GM12878 (cell line): ENCODE measurements at regions not wholly inside any gene's neighbourhood (a gene's known extent, or its start where the extent isn't known, plus 50 kb on each side); places are given as distances from the start of the nearest gene placed in this dataset.

Experiments
- FOXK2 ChIP-seq: fragments of 450-650 bp; IDR thresholded peaks from 2 replicates; pipeline ENCODE4 v1.6.1; 2017; ENCODE audit warnings: mild to moderate bottlenecking, moderate library complexity
- GATAD2B ChIP-seq: fragments of 450-650 bp; conservative IDR thresholded peaks from 2 replicates; pipeline ENCODE4 v1.6.1; 2017; ENCODE audit warnings: low read depth, mild to moderate bottlenecking, moderate library complexity
- MTA3 ChIP-seq: IDR thresholded peaks from 2 replicates; pipeline ENCODE4 v1.6.1; 2012; ENCODE audit warnings: low read length, inconsistent platforms, borderline replicate concordance
- NR2C2 ChIP-seq: IDR thresholded peaks from 2 replicates; pipeline ENCODE4 v1.6.1; 2011; ENCODE audit warnings: borderline replicate concordance, low read depth; ENCODE audit not compliant: control insufficient read depth, insufficient read length
- POLR2AphosphoS5 ChIP-seq: IDR thresholded peaks from 2 replicates; pipeline ENCODE4 v1.6.1; 2011; ENCODE audit warnings: mild to moderate bottlenecking, low read length, inconsistent platforms
- RFX5 ChIP-seq: IDR thresholded peaks from 2 replicates; pipeline ENCODE4 v1.6.1; 2011; ENCODE audit warnings: low read depth, low read length, improper control_type of control experiment
- TF ChIP-seq, protein P1 (sequence below): fragments of 450-650 bp; IDR thresholded peaks from 2 replicates; pipeline ENCODE4 v1.6.1; 2016; ENCODE audit warnings: mild to moderate bottlenecking
- TF ChIP-seq, protein P2 (sequence below): fragments of 450-650 bp; conservative IDR thresholded peaks from 2 replicates; pipeline ENCODE4 v1.6.1; 2017; ENCODE audit warnings: mild to moderate bottlenecking, moderate library complexity
- TF ChIP-seq, protein P3 (sequence below), 3 experiments: IDR thresholded peaks in 2 of 3; conservative IDR thresholded peaks in 1 of 3; 2 replicates each; pipeline ENCODE4 v1.5.1; 2011; ENCODE audit warnings: low read depth in 3 of 3, low read length in 3 of 3, mild to moderate bottlenecking in 3 of 3, control low read depth in 2 of 3, moderate library complexity in 2 of 3, inconsistent platforms in 1 of 3, mixed read lengths in 1 of 3; ENCODE audit not compliant: control insufficient read depth in 2 of 3, insufficient read depth in 1 of 3; ENCODE audit errors: extremely low read depth in 1 of 3

DNA sequence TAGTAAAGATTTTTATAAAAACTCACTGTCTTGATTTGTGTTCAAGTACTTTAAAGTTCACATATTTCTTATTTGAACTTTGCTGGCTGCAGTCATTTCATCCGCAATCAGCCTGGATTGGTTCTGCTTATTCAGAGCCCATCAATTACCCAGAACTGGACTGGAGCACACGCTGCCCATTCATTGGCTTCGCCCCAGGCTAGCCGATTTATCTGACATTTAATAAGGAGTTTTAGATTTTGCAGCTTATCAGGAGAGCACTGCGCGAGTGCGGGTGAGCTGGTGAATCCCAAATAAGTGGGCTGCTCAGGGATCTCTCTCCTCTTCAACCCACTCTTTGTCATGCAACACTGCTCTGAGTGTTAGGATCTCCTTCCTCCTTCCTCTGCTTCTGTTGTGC is 166.0 kb upstream of the GPR26 start:
- TF ChIP-seq RFX5 (no peak), POLR2AphosphoS5 (no peak), FOXK2 (no peak), MTA3 (no peak), GATAD2B (no peak), NR2C2 (no peak)
- TF ChIP-seq, protein P1, sequence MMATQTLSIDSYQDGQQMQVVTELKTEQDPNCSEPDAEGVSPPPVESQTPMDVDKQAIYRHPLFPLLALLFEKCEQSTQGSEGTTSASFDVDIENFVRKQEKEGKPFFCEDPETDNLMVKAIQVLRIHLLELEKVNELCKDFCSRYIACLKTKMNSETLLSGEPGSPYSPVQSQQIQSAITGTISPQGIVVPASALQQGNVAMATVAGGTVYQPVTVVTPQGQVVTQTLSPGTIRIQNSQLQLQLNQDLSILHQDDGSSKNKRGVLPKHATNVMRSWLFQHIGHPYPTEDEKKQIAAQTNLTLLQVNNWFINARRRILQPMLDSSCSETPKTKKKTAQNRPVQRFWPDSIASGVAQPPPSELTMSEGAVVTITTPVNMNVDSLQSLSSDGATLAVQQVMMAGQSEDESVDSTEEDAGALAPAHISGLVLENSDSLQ, result no peak
- TF ChIP-seq, protein P2, sequence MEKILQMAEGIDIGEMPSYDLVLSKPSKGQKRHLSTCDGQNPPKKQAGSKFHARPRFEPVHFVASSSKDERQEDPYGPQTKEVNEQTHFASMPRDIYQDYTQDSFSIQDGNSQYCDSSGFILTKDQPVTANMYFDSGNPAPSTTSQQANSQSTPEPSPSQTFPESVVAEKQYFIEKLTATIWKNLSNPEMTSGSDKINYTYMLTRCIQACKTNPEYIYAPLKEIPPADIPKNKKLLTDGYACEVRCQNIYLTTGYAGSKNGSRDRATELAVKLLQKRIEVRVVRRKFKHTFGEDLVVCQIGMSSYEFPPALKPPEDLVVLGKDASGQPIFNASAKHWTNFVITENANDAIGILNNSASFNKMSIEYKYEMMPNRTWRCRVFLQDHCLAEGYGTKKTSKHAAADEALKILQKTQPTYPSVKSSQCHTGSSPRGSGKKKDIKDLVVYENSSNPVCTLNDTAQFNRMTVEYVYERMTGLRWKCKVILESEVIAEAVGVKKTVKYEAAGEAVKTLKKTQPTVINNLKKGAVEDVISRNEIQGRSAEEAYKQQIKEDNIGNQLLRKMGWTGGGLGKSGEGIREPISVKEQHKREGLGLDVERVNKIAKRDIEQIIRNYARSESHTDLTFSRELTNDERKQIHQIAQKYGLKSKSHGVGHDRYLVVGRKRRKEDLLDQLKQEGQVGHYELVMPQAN, result no peak
- TF ChIP-seq, protein P3, sequence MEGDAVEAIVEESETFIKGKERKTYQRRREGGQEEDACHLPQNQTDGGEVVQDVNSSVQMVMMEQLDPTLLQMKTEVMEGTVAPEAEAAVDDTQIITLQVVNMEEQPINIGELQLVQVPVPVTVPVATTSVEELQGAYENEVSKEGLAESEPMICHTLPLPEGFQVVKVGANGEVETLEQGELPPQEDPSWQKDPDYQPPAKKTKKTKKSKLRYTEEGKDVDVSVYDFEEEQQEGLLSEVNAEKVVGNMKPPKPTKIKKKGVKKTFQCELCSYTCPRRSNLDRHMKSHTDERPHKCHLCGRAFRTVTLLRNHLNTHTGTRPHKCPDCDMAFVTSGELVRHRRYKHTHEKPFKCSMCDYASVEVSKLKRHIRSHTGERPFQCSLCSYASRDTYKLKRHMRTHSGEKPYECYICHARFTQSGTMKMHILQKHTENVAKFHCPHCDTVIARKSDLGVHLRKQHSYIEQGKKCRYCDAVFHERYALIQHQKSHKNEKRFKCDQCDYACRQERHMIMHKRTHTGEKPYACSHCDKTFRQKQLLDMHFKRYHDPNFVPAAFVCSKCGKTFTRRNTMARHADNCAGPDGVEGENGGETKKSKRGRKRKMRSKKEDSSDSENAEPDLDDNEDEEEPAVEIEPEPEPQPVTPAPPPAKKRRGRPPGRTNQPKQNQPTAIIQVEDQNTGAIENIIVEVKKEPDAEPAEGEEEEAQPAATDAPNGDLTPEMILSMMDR (IDR thresholded peaks at IDR 0.05 in 2 of 3, conservative IDR thresholded peaks at IDR 0.05 in 1 of 3; ENCODE audit: control insufficient read depth in 2 of 3, extremely low read depth in 1 of 3, insufficient read depth in 1 of 3, low read depth in 3 of 3, low read length in 3 of 3), result no peak
